HG03103 (cell line): ENCODE measurements at regions not wholly inside any gene's neighbourhood (a gene's known extent, or its start where the extent isn't known, plus 50 kb on each side); places are given as distances from the start of the nearest gene placed in this dataset.
"Not testable (repeated sequence)": the region's sequence is repeated elsewhere in the genome, so short reads cannot be mapped to it uniquely, and the experiment has no call there.

ENCODE experiments used
- ATAC-seq: cut with Tn5 transposase; IDR thresholded peaks from one replicate; pipeline ENCODE4 v1.9.1; 2021; ENCODE audit warnings: low read depth; ENCODE audit not compliant: unreplicated experiment

GRCh38 chr3:104150724-104151123, 1216.0 kb upstream of the ALCAM start:
- no peak for ATAC-seq

GRCh38 chr3:104154896-104155295, 1211.8 kb upstream of the ALCAM start:
- ATAC-seq: no peak

- ATAC-seq: no peak
Observed at GRCh38 chr3:104165866-104166265, 1200.8 kb upstream of the ALCAM start.

GRCh38 chr3:104168386-104168785, 1198.3 kb upstream of the ALCAM start:
- no peak for ATAC-seq

- ATAC-seq: no peak
Observed at GRCh38 chr3:104175696-104176095, 1191.0 kb upstream of the ALCAM start.

GRCh38 chr3:104176706-104177105, 1190.0 kb upstream of the ALCAM start:
- no peak for ATAC-seq

- no peak for ATAC-seq
Observed at GRCh38 chr3:104178680-104179079, 1188.0 kb upstream of the ALCAM start.

- no peak for ATAC-seq
Observed at GRCh38 chr3:104180906-104181305, 1185.8 kb upstream of the ALCAM start.

GRCh38 chr3:104190681-104191080, 1176.0 kb upstream of the ALCAM start:
- ATAC-seq: no peak

GRCh38 chr3:104198131-104198530, 1168.6 kb upstream of the ALCAM start:
- no peak for ATAC-seq

- no peak for ATAC-seq
Observed at GRCh38 chr3:104206925-104207324, 1159.8 kb upstream of the ALCAM start.

GRCh38 chr3:104214277-104214676, 1152.4 kb upstream of the ALCAM start:
- no peak for ATAC-seq

GRCh38 chr3:104214937-104215336, 1151.8 kb upstream of the ALCAM start:
- ATAC-seq: no peak

GRCh38 chr3:104219046-104219445, 1147.7 kb upstream of the ALCAM start:
- not testable (repeated sequence) for ATAC-seq

- no peak for ATAC-seq
Observed at GRCh38 chr3:104234442-104235194, 1132.1 kb upstream of the ALCAM start.

GRCh38 chr3:104244680-104245220, 1122.0 kb upstream of the ALCAM start:
- ATAC-seq: no peak

GRCh38 chr3:104245261-104245660, 1121.4 kb upstream of the ALCAM start:
- ATAC-seq: no peak

- ATAC-seq: no peak
Observed at GRCh38 chr3:104245981-104246380, 1120.7 kb upstream of the ALCAM start.

GRCh38 chr3:104257486-104257885, 1109.2 kb upstream of the ALCAM start:
- no peak for ATAC-seq

- no peak for ATAC-seq
Observed at GRCh38 chr3:104263477-104263876, 1103.2 kb upstream of the ALCAM start.

- not testable (repeated sequence) for ATAC-seq
Observed at GRCh38 chr3:104266219-104266618, 1100.5 kb upstream of the ALCAM start.

- no peak for ATAC-seq
Observed at GRCh38 chr3:104269771-104270170, 1096.9 kb upstream of the ALCAM start.
